Neuron (in vitro differentiated cells): ENCODE measurements at regions not wholly inside any gene's neighbourhood (a gene's known extent, or its start where the extent isn't known, plus 50 kb on each side); places are given as distances from the start of the nearest gene placed in this dataset.

ENCODE experiments used
- H2AFZ ChIP-seq: one replicate; pipeline ENCODE4 v1.6.1; 2013; ENCODE audit warnings: low read depth, mild to moderate bottlenecking, inconsistent platforms, low read length, moderate library complexity
- H3K27me3 ChIP-seq: one replicate; pipeline ENCODE4 v1.6.1; 2013; ENCODE audit warnings: low read length; ENCODE audit not compliant: insufficient read depth
- H3K36me3 ChIP-seq: one replicate; pipeline ENCODE4 v1.6.1; 2013; ENCODE audit warnings: low read length; ENCODE audit not compliant: insufficient read depth
- H3K4me1 ChIP-seq: one replicate; pipeline ENCODE4 v1.6.1; 2013; ENCODE audit warnings: low read length; ENCODE audit not compliant: insufficient read depth
- H3K4me3 ChIP-seq: 2 replicates; pipeline ENCODE4 v1.5.1; 2013; ENCODE audit warnings: mild to moderate bottlenecking, low read length, moderate library complexity
- H3K9me3 ChIP-seq: one replicate; pipeline ENCODE4 v1.6.1; 2013; ENCODE audit warnings: low read length

- no peaks in the 10 kb centered on the region for H3K36me3 ChIP-seq
- H3K4me3 ChIP-seq: no peak overlapping the region
- no peak overlapping the region for H2AFZ ChIP-seq
- no peaks in the 10 kb centered on the region for H3K27me3 ChIP-seq
- H3K9me3 ChIP-seq: no peaks in the 10 kb centered on the region
- H3K4me1 ChIP-seq: no peaks in the 10 kb centered on the region
Measured at GRCh38 chr1:95829556-95829955, 595.5 kb downstream of the RWDD3 start.

GRCh38 chr1:95832370-95832769, 598.4 kb downstream of the RWDD3 start:
- H3K27me3 ChIP-seq: no peaks in the 10 kb centered on the region
- H3K9me3 ChIP-seq: no peaks in the 10 kb centered on the region
- no peak overlapping the region for H3K4me3 ChIP-seq
- H2AFZ ChIP-seq: no peak overlapping the region
- H3K4me1 ChIP-seq: no peaks in the 10 kb centered on the region
- no peaks in the 10 kb centered on the region for H3K36me3 ChIP-seq

GRCh38 chr1:95849439-95849838, 615.4 kb downstream of the RWDD3 start:
- no peak overlapping the region for H2AFZ ChIP-seq
- H3K4me1 ChIP-seq: no peaks in the 10 kb centered on the region
- H3K36me3 ChIP-seq: no peaks in the 10 kb centered on the region
- no peaks in the 10 kb centered on the region for H3K27me3 ChIP-seq
- H3K4me3 ChIP-seq: no peak overlapping the region
- H3K9me3 ChIP-seq: no peaks in the 10 kb centered on the region

GRCh38 chr1:95850165-95850649, 616.2 kb downstream of the RWDD3 start:
- no peak overlapping the region for H3K4me3 ChIP-seq
- no peaks in the 10 kb centered on the region for H3K36me3 ChIP-seq
- H3K4me1 ChIP-seq: no peaks in the 10 kb centered on the region
- H3K27me3 ChIP-seq: no peaks in the 10 kb centered on the region
- no peak overlapping the region for H2AFZ ChIP-seq
- no peaks in the 10 kb centered on the region for H3K9me3 ChIP-seq

- Histone ChIP-seq H3K9me3 (no peaks in the 10 kb centered on the region), H3K4me3 (no peak overlapping the region), H3K36me3 (no peaks in the 10 kb centered on the region), H3K4me1 (no peaks in the 10 kb centered on the region), H2AFZ (no peak overlapping the region), H3K27me3 (no peaks in the 10 kb centered on the region)
Measured at GRCh38 chr1:95850763-95851162, 616.8 kb downstream of the RWDD3 start.

GRCh38 chr1:95852483-95853070, 618.6 kb downstream of the RWDD3 start:
- no peaks in the 10 kb centered on the region for H3K36me3 ChIP-seq
- H3K4me3 ChIP-seq: no peak overlapping the region
- no peaks in the 10 kb centered on the region for H3K27me3 ChIP-seq
- no peaks in the 10 kb centered on the region for H3K9me3 ChIP-seq
- H2AFZ ChIP-seq: no peak overlapping the region
- no peaks in the 10 kb centered on the region for H3K4me1 ChIP-seq

- Histone ChIP-seq H3K27me3 (no peaks in the 10 kb centered on the region), H2AFZ (no peak overlapping the region), H3K4me3 (no peak overlapping the region), H3K36me3 (no peaks in the 10 kb centered on the region), H3K9me3 (no peaks in the 10 kb centered on the region), H3K4me1 (no peaks in the 10 kb centered on the region)
Measured at GRCh38 chr1:95854457-95854856, 620.4 kb downstream of the RWDD3 start.

GRCh38 chr1:95863086-95863485, 629.1 kb downstream of the RWDD3 start:
- Histone ChIP-seq H3K27me3 (no peaks in the 10 kb centered on the region), H3K4me1 (no peaks in the 10 kb centered on the region), H3K36me3 (no peaks in the 10 kb centered on the region), H2AFZ (no peak overlapping the region), H3K4me3 (no peak overlapping the region), H3K9me3 (no peaks in the 10 kb centered on the region)

GRCh38 chr1:95865769-95866168, 631.8 kb downstream of the RWDD3 start:
- no peaks in the 10 kb centered on the region for H3K9me3 ChIP-seq
- no peak overlapping the region for H2AFZ ChIP-seq
- no peaks in the 10 kb centered on the region for H3K36me3 ChIP-seq
- no peaks in the 10 kb centered on the region for H3K4me1 ChIP-seq
- H3K27me3 ChIP-seq: no peaks in the 10 kb centered on the region
- H3K4me3 ChIP-seq: no peak overlapping the region

- Histone ChIP-seq H3K27me3 (no peaks in the 10 kb centered on the region), H3K4me3 (no peak overlapping the region), H3K36me3 (no peaks in the 10 kb centered on the region), H3K4me1 (no peaks in the 10 kb centered on the region), H3K9me3 (no peaks in the 10 kb centered on the region), H2AFZ (no peak overlapping the region)
Measured at GRCh38 chr1:95876276-95876675, 642.3 kb downstream of the RWDD3 start.

- Histone ChIP-seq H3K36me3 (no peaks in the 10 kb centered on the region), H3K9me3 (no peaks in the 10 kb centered on the region), H2AFZ (no peak overlapping the region), H3K4me1 (no peaks in the 10 kb centered on the region), H3K4me3 (no peak overlapping the region), H3K27me3 (no peaks in the 10 kb centered on the region)
Measured at GRCh38 chr1:95879498-95880050, 645.6 kb downstream of the RWDD3 start.

- Histone ChIP-seq H3K36me3 (no peaks in the 10 kb centered on the region), H3K9me3 (no peaks in the 10 kb centered on the region), H2AFZ (no peak overlapping the region), H3K27me3 (no peaks in the 10 kb centered on the region), H3K4me1 (peaks cover 10% of the 10 kb centered on the region), H3K4me3 (no peak overlapping the region)
Measured at GRCh38 chr1:95888941-95889390, 655.0 kb downstream of the RWDD3 start.

GRCh38 chr1:95889400-95889799, 655.4 kb downstream of the RWDD3 start:
- Histone ChIP-seq H3K36me3 (no peaks in the 10 kb centered on the region), H2AFZ (no peak overlapping the region), H3K4me1 (peaks cover 10% of the 10 kb centered on the region), H3K9me3 (no peaks in the 10 kb centered on the region), H3K27me3 (no peaks in the 10 kb centered on the region), H3K4me3 (no peak overlapping the region)

- H3K9me3 ChIP-seq: no peaks in the 10 kb centered on the region
- no peak overlapping the region for H2AFZ ChIP-seq
- H3K27me3 ChIP-seq: no peaks in the 10 kb centered on the region
- H3K4me3 ChIP-seq: no peak overlapping the region
- H3K36me3 ChIP-seq: no peaks in the 10 kb centered on the region
- peaks cover 6% of the 10 kb centered on the region for H3K4me1 ChIP-seq
Measured at GRCh38 chr1:95893921-95894320, 659.9 kb downstream of the RWDD3 start.
